NCI-H2081 (cell line): ENCODE measurements at regions not wholly inside any gene's neighbourhood (a gene's known extent, or its start where the extent isn't known, plus 50 kb on each side); places are given as distances from the start of the nearest gene placed in this dataset.

Source experiments
- DNase-seq, 2 experiments: peaks; one replicate each; lab custom pipeline; 2025; lab: John Stamatoyannopoulos, UW

DNA sequence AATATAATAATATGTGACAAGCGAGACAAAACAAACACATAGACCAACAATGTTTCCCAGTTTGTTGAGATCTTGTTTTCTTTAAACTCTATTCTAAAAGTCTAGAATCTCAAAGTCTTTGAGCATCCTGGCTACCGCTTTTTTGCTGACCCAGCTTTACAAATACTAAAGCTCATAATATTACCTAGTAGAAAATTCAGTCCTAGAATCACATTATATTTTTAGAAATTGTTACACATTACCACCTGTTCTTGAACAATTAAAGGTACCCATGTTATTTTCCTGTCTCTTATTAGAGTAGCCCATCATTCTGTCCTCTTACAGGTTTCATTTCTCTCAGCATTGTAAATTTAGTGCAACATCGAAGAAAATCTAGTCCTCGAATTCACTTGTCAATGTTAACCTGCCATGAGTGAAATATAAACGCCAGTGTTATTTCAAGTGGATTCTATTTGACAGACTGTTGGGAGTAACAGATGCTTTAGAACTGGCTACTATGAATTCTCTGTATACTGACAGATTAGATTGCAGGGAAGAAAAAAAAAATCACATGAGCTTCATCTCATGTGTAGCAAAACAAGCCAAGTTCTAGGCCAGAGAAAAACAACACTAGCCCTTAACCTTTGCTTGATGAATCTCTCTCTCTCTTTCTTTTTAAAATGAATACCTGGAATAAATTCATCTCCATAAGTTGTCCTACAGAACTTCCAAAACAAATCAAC, 851.2 kb upstream of the ADAMTS5 start:
- no peak for DNase-seq

DNA sequence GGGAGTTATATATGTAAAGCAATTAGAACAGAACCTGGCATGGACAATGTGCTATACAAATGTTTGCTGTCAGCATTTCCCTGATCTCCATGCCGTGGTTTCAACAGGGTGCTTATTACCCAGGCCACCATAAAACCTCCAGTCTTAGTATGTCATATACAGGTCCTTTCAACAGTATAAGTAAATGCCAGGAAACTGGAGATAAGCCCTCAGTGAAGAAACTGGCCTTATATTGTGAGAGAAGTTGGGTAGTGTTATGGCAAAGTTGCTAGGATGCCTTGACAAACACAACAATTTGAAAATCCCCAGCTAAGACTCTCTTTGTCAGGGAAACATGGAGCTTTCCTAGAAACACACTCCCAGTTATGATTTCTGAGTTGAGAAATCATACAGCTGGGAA, 850.2 kb upstream of the ADAMTS5 start:
- no peak for DNase-seq

DNA sequence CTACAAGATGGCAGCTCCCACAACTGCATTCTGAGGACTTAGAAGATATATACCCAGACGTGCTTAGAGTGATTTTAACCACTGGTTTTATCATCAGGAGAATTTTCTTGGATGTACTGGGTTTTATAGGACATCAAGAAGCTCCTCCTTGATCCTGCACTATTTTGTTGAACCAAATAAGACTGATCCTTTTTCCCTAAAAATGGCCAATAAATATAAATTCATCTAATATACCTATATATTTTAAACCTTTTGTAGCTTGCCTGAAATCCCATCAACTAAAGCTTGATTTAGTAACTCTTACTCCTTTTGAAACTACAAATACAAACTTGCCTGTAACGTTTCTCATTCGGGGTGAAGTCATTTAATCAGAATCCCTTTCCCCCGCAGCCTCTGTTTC, 849.4 kb upstream of the ADAMTS5 start:
- DNase-seq: no peak

DNA sequence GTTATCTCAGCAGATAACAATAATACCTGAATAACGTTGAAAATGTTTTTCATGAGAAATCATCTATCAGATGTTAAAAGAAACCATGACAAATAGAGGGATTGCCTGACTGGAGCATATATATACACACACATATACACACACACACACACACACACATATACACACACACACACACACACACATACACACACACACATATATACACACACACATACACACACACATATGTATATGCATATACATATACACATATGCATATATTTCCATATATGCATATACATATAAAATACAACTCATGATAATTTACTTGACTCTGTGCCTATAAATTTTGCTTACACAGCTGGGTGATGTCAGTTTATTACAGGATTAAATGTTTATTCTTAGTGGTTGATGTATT, 847.3 kb upstream of the ADAMTS5 start:
- DNase-seq: no peak

DNA sequence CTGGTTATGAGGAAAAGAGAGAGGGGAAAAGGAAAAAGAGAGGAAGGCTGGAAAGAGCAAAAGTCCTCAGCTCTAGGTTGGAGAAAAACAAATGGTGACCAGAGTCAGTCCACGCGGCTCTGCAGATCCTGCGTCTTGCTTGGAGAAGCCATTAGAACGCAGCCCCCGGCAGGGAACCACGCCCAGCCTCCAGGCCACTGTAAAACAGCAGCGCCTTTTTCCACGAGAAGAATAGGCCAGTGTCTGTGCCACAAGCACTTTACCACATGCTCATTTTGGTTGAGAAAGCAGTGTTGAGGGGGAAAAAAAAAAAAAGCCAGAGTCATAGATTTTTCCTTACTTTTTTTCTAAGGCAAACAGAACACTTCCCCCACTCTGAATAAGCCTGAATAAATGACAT, 846.9 kb upstream of the ADAMTS5 start:
- DNase-seq: no peak

DNA sequence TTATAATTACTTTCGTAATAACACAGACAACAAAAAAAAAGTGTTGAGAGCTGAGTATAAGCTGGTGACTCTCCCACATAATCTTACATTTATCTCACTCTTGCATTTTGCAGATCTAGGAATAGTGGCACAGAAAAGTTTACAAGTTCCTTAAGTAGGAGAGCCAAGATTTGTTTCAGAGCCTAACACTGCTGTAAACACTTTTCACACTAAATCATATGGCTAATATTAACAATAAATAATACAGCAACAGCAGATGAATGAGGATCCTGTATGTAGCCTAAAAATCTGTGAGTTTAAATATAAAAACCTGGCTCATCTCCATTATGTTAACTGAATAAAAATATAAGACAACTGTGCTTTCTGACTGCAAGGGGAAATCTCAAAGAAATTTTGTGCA, 846.5 kb upstream of the ADAMTS5 start:
- no peak for DNase-seq

DNA sequence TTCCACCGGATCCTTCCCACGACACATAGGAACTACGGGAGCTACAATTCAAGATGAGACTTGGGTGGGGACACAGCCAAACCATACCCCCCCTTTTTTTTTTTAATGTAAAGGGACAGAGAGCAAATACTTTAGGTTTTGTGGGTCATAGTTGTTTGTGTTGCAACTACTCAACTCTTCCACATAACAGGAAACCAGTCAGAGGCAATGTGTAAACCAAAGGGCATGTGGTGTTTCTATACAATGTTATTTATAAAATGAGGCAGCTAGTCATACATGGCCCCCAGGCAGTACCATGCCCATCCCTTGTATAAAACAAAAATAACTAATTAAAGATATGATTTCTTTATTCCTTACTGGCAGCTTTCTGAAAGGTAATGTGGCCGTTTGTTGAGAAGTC, 845.4 kb upstream of the ADAMTS5 start:
- no peak for DNase-seq

DNA sequence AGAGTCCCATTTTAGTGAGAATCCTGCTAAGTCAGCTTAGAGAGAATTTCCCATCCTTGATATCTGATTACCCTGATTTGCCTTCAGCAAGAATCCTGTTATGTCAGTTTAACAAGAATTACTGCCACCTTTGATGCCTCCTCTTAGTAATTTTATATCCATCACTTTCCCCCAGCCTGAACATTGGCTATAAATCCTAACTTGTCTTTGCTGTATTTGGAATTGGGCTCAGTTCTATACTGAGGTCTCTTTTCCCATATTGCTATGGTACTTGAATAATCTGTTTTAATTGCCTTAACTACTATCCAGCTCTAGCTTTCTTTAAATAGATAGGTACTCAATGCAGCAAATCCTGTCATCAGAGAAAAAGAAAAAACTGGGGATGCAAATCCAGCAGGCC, 842.0 kb upstream of the ADAMTS5 start:
- DNase-seq: no peak

DNA sequence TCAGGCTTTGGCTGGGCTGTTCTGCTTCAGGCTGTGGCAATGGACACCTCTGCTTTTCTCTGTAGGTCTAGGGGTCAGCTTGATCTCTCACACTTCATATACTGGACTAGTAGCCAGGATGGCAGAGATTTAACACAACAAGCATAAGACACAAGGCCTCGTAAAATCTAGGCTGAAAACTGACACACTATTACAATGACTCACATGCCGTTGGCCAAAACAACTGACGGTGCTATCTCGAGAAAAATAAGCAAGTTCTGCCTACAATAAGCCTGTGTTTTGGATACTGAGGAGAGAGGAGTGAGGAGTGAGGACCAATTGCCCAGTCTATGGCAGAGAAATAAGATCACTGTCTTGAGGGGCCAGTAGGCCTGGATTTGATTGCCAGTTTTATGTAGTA, 840.7 kb upstream of the ADAMTS5 start:
- no peak for DNase-seq

DNA sequence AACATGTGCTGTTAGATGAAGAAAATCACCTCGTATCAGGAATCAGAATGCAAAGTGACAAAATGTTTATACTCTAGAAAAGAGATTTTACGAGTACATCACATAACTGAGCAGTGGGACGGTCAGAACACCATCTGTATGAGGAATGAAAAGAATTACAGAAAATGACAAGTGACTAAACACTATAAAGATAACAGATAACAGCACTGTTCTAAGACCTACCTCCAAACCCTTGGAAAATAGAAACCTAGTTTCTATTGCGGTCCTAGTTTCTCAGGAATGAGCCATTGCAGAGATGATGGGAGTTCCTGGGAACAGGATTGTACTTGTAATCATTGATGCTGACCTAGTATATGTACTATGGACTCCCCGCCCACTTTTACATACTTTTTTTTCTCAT, 839.4 kb upstream of the ADAMTS5 start:
- DNase-seq: no peak

DNA sequence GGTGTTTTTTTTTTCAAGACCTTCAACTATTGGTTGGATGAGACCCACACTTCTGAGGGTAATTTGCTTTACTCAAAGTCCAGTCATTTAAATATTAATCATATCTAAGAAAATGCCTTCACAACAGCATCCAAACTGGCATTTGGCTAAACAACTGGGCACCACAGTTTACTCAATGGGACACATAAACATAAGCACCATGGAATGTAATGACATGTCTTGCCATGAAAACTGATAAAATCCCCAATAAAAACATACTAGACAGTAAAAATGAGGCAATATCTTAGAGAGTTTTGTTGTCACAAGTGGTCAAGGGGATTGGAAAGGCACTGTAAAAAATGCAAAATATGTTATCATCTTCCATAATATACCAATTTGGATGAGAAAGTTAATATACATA, 838.8 kb upstream of the ADAMTS5 start:
- no peak for DNase-seq

DNA sequence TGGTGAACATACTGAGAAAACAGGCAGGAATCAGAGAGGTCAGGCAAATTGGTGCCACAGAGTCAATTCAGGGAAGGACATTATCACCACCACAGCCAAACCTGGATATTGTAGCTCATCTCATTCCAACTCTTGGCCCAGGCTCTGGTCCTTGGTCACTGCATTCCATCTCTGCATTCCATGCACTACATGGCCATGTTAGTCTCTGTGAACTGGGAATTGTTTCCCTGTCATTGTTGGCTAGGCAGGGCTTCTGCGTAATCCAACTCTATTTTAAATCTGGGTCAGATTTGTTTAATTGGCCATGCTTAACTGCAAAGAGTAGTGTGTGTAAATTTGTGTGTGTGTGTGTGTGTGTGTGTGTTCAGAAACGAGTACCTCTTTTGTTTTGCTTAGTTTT, 837.6 kb upstream of the ADAMTS5 start:
- DNase-seq: no peak

DNA sequence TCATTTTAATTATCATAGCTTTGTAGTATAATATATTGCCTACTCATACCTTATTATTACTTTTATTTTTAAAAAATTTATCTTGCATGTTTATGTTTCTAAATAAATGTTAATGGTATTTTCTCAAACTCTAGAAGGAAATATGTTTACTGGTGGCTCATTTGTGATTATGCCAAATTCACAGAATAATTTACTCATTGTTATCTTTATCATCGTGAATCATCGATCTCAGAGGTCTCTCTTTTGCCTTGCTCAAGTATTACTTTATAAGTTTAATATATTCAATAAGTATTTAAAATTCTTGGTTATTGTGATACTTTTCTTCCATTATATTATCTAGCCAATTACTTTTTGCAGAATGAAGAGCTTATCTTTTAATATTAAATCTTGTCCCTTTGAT, 836.7 kb upstream of the ADAMTS5 start:
- no peak for DNase-seq

DNA sequence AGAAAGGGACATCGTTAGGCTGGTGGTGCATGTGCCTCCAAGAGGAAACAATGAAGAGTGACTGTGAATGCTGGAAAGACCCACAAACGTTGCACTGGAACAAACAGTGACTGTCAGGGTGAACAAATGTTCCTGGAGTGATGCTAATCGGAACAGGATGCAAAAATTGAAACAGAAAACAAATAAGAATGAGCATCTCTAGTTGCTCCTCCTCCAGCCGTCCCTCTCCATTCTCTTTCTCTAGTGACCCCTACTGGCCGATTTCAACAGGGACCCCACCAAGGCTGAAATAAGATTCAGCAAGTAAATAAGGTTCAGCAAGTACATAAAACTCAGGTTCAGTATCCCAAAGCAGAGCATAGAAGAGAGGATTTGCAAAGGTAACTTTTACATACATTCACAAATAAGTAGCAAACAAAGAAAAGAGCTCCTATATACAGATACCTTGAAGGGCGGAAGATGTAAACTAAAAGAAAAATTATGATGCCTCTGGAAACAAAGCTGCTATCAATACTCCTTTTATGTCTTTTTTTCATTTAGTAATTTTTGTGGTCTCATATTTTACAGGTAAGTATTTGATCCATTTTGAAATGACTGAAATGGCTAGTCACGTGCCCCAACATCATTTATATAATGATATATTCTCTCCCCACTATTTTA, 836.1 kb upstream of the ADAMTS5 start:
- peak; percentile 1 for DNase-seq

DNA sequence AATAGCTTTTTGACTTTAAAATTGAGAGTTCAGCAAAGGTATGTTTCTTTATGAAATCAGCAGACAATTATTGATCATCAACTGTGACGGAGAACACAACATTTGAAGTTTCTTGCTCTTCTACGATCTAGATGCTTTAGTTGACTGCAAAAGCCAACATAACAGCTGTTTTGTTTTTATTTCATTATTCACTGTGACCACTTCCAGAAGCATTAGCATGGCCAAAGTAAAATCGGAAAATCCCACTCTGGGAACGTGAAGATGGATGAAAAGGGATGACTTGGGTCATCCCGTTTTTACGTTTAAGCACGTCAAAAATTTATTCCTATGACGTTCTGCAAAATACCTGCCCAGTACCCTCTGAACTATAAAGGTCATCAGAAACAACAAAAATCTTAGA, 833.0 kb upstream of the ADAMTS5 start:
- DNase-seq: no peak

DNA sequence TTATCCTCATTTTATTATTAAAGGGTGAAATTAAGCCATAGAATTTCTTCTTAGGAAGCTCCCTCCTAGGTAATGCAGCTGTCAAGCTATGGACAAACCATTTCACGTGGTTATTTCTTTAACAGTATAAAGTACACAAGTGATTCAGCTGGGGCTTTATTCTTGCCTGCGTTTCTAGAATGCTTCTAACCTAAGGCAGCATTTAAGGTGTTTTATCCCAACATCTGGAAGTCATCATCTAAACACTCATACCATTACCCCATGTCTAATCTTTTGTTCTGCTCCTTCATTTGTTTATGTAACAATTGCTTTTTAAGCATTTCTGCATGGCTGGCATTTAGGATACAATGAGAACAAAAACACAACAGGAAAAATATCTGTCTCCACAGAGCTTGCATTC, 829.2 kb upstream of the ADAMTS5 start:
- no peak for DNase-seq

DNA sequence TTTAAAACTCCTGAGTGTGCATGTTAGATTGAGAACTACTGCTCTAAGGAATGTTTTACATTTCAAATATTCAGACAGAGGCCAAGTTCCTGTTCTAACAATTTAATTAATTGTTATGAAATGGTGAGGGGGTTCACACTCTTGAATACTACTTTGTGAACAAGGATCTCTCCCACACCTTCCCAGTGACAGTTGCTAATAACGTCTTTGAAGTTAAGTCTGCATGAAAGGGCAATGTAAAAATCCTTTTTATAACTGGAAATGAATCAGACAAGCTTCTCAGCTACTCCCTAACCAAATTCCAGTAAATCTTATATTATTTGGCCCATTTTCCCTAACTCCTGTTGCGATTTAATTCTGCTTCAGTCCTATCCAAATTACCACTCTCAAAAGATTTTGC, 828.5 kb upstream of the ADAMTS5 start:
- DNase-seq: no peak

DNA sequence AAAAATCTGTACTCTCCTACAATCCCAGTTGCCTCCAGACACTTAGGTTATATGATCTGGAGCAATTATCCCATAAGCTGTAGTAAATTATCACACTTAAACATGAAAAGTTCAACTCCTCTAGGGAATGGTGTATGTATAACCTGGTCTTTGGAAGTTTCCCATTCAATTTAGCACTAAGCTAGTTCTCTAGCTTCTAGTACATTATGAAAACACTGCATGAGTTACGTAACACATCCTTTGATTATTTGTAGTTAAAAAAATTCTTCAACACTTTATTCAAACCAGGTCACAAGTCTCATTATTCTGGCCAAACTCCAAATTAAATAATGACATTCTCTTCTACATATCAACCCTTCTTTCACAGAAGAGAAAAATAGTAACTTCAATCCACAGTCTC, 827.0 kb upstream of the ADAMTS5 start:
- DNase-seq: no peak

DNA sequence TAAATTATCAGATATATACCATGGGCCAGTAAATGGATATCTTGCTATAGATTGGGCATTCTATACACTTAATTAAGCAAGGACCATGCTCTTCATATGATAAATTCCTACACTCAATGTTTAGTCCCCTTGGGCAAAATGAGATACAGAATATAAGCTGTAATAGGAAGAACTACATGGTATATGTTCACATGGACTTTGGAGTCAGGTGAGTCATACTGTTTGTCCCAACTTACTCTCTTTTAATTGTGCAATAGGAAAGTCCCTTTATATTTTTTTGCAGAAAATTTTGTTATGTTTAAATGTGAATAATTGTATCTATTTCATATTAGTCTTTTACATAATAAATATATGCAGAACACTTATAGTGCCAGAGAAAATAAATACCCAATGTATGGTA, 820.2 kb upstream of the ADAMTS5 start:
- DNase-seq: no peak

DNA sequence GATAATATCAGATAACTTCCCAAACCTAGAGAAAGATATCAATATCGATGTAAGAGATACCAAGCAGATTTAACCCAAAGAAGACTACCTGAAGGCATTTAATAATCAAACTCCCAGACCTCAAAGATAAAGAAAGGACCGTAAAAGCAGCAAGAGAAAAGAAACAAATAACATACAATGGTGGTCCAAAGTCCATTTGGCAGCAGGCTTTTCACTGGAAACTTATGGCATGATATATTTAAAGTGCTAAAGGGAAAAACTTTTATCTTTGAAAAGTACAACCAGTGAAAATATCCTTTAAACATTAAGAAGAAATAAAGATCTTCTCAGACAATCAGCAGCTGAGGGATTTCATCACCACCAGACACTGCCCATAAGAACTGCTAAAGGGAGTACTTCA, 812.7 kb upstream of the ADAMTS5 start:
- no peak for DNase-seq

DNA sequence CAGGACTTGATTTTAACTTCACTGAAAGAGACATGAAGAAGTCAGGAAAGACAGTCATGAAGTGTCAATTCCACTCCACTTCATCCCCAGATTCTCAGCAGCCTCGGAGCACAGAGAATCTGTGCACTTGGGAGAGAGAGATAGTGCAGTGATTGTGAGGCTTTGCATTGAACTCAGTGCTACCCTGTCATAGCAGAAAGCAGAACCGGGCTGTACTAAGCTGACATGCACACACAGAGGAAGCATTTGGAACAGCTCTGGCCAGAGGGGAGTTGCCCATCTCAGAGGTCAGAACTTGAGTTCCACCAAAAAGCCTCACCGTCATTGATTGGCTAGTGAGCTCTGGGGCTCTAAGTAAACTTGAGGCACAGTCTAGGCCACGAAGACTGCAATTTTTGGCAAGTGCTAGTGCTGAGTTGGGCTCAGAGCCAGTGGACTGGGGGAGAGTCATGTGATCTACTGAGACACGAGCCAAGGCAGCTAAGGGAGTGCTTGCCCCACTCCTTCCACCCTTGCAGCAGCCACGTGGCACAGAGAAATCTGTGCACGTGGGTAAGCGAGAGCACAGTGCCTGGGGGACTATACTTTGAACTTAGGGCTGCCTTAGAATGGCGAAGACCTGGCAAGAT, 810.2 kb upstream of the ADAMTS5 start:
- no peak for DNase-seq

DNA sequence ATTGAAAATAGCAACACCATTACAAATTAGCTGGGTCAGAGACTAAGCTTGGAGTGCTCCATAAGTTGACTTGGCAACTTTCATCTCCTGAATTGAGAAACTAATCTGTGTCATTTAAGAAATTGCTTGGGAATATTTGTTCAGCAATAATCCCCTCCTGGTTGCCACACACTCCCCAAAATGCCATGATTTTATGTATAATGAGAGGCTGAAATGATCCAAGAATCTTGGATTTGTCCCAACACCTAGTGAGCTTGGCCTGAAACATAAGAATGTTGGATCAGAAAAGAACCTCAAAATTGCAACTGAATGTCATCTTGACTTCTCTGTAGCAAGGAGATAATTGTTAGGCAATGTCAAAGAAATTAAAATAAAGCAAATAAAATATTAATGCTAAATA, 805.9 kb upstream of the ADAMTS5 start:
- no peak for DNase-seq

DNA sequence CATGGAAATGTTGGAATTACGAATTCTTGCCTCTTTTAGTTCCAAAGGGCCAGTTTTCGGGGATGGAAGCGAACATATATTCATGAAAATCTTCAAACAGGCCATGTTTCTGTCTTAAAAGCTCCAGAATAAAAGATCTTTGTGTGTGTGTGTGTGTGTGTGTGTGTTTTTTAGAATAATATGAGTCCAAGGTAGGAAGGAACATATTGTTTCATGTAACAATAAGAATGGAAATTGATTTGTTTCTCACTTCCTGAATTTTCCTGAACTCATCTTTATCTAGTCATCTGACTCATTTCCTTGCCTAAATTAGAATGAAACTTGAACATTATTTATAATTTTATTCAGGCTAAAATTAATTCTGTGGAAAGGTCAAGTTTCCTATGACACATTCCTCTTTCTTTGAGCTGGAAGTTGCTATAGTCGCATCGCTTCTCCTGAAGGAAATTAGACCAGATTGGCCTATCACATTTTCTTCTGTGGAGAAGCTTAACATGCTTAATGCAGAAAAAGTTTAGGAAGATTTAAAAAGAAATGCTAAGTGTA, 805.1 kb upstream of the ADAMTS5 start:
- no peak for DNase-seq
